H9 (cell line): ENCODE measurements at regions not wholly inside any gene's neighbourhood (a gene's known extent, or its start where the extent isn't known, plus 50 kb on each side); places are given as distances from the start of the nearest gene placed in this dataset.

Experiments
- DNase-seq: peaks from one replicate; pipeline ENCODE4 v3.0.0-alpha.2; 2017
- H2AFZ ChIP-seq: one replicate; pipeline ENCODE4 v1.6.1; 2013; ENCODE audit warnings: mild to moderate bottlenecking, low read length, control low read depth, moderate library complexity
- H2AK5ac ChIP-seq: 2 replicates; pipeline ENCODE4 v1.6.1; 2013; ENCODE audit warnings: low read length, control low read depth, mixed read lengths; ENCODE audit not compliant: insufficient read length
- H2BK120ac ChIP-seq: one replicate; pipeline ENCODE4 v1.6.1; 2013; ENCODE audit warnings: low read depth, mild to moderate bottlenecking, low read length, control low read depth, inconsistent platforms; ENCODE audit not compliant: poor library complexity, severe bottlenecking
- H2BK12ac ChIP-seq: 2 replicates; pipeline ENCODE4 v1.6.1; 2013; ENCODE audit warnings: low read length, control low read depth, mixed read lengths, low read depth; ENCODE audit not compliant: insufficient read length
- H2BK15ac ChIP-seq: 2 replicates; pipeline ENCODE4 v1.6.1; 2013; ENCODE audit warnings: low read depth, low read length, control low read depth
- H2BK20ac ChIP-seq: one replicate; pipeline ENCODE4 v1.6.1; 2013; ENCODE audit warnings: low read depth, mild to moderate bottlenecking, low read length, control low read depth, inconsistent platforms; ENCODE audit not compliant: poor library complexity, severe bottlenecking
- H2BK5ac ChIP-seq: 2 replicates; pipeline ENCODE4 v1.6.1; 2013; ENCODE audit warnings: low read length, control low read depth, mixed read lengths; ENCODE audit not compliant: insufficient read length
- H3K14ac ChIP-seq: 2 replicates; pipeline ENCODE4 v1.6.1; 2013; ENCODE audit warnings: low read length, control low read depth; ENCODE audit not compliant: insufficient read depth
- H3K18ac ChIP-seq: 2 replicates; pipeline ENCODE4 v1.6.1; 2013; ENCODE audit warnings: low read depth, mild to moderate bottlenecking, mixed read lengths, low read length, control low read depth; ENCODE audit not compliant: insufficient read length
- H3K23ac ChIP-seq: 2 replicates; pipeline ENCODE4 v1.6.1; 2013; ENCODE audit warnings: low read length, control low read depth, mixed read lengths, low read depth; ENCODE audit not compliant: insufficient read length
- H3K23me2 ChIP-seq: 2 replicates; pipeline ENCODE4 v1.6.1; 2013; ENCODE audit warnings: low read depth, mild to moderate bottlenecking, mixed read lengths, low read length, control low read depth; ENCODE audit not compliant: insufficient read length, poor library complexity, severe bottlenecking
- H3K27ac ChIP-seq: 2 replicates; pipeline ENCODE4 v1.5.1; 2013; ENCODE audit warnings: low read length, control low read depth, mixed read lengths, low read depth; ENCODE audit not compliant: insufficient read length
- H3K27me3 ChIP-seq: 2 replicates; pipeline ENCODE4 v1.6.1; 2013; ENCODE audit warnings: low read length, control low read depth, inconsistent platforms; ENCODE audit not compliant: insufficient read depth
- H3K4ac ChIP-seq: 2 replicates; pipeline ENCODE4 v1.6.1; 2013; ENCODE audit warnings: low read depth, mild to moderate bottlenecking, control low read depth, inconsistent platforms, low read length, moderate library complexity
- H3K4me1 ChIP-seq: 2 replicates; pipeline ENCODE4 v1.6.1; 2013; ENCODE audit warnings: low read length, control low read depth, inconsistent platforms; ENCODE audit not compliant: insufficient read depth
- H3K4me2 ChIP-seq: 2 replicates; pipeline ENCODE4 v1.6.1; 2013; ENCODE audit warnings: low read length, control low read depth, mixed read lengths; ENCODE audit not compliant: insufficient read length, insufficient read depth
- H3K56ac ChIP-seq: 2 replicates; pipeline ENCODE4 v1.6.1; 2013; ENCODE audit warnings: low read depth, mild to moderate bottlenecking, mixed read lengths, low read length, control low read depth; ENCODE audit not compliant: insufficient read length
- H3K79me1 ChIP-seq: 2 replicates; pipeline ENCODE4 v1.6.1; 2013; ENCODE audit warnings: low read depth, mild to moderate bottlenecking, moderate library complexity, low read length, control low read depth, inconsistent platforms; ENCODE audit not compliant: insufficient read depth, poor library complexity, severe bottlenecking
- H3K79me2 ChIP-seq: 2 replicates; pipeline ENCODE4 v1.6.1; 2013; ENCODE audit warnings: low read length, control low read depth, inconsistent platforms; ENCODE audit not compliant: insufficient read depth
- H3K9ac ChIP-seq: 2 replicates; pipeline ENCODE4 v1.6.1; 2013; ENCODE audit warnings: low read length, control low read depth, mixed read lengths; ENCODE audit not compliant: insufficient read length; ENCODE audit errors: extremely low read depth
- H3K9me3 ChIP-seq: one replicate; pipeline ENCODE4 v1.6.1; 2013; ENCODE audit warnings: low read depth, low read length, inconsistent platforms; ENCODE audit not compliant: control insufficient read depth
- H3T11ph ChIP-seq: one replicate; pipeline ENCODE4 v1.6.1; 2013; ENCODE audit warnings: mild to moderate bottlenecking, low read length, control low read depth, inconsistent platforms
- H4K20me1 ChIP-seq: one replicate; pipeline ENCODE4 v1.6.1; 2013; ENCODE audit not compliant: control insufficient read depth, insufficient read length, insufficient read depth
- H4K5ac ChIP-seq: 2 replicates; pipeline ENCODE4 v1.6.1; 2013; ENCODE audit warnings: low read depth, mild to moderate bottlenecking, mixed read lengths, low read length, control low read depth; ENCODE audit not compliant: insufficient read length
- H4K8ac ChIP-seq: replicated peaks from 2 replicates; pipeline ENCODE4 v1.6.1; 2013; ENCODE audit warnings: low read length, control low read depth, mixed read lengths, low read depth; ENCODE audit not compliant: insufficient read length
- H4K91ac ChIP-seq: 2 replicates; pipeline ENCODE4 v1.6.1; 2013; ENCODE audit warnings: low read depth, mild to moderate bottlenecking, moderate library complexity, mixed read lengths, low read length, control low read depth; ENCODE audit not compliant: insufficient read length
- H3K27ac Mint-ChIP-seq, 3 experiments: 2 replicates in 2 of 3; 3 replicates in 1 of 3; pipeline ENCODE4 v1.8.0; 2020 to 2021; ENCODE audit warnings: mixed read lengths in 3 of 3, mild to moderate bottlenecking in 1 of 3, moderate library complexity in 1 of 3
- H3K27me3 Mint-ChIP-seq: 2 replicates; pipeline ENCODE4 v1.8.0; 2021; ENCODE audit warnings: low read depth, mild to moderate bottlenecking, moderate library complexity, mixed read lengths
- H3K36me3 Mint-ChIP-seq, 3 experiments: 2 replicates in 2 of 3; 3 replicates in 1 of 3; pipeline ENCODE4 v1.8.0; 2020 to 2021; ENCODE audit warnings: low read depth in 3 of 3, mixed read lengths in 3 of 3; ENCODE audit not compliant: insufficient read depth in 1 of 3
- H3K4me1 Mint-ChIP-seq, 2 experiments: 2 replicates each; pipeline ENCODE4 v1.8.0; 2020; ENCODE audit warnings: mixed read lengths in 2 of 2
- H3K4me3 Mint-ChIP-seq, 2 experiments: 2 replicates in 1 of 2; 3 replicates in 1 of 2; pipeline ENCODE4 v1.8.0; 2020 to 2021; ENCODE audit warnings: mild to moderate bottlenecking in 2 of 2, mixed read lengths in 2 of 2, moderate library complexity in 1 of 2
- H3K9me3 Mint-ChIP-seq, 2 experiments: 2 replicates in 1 of 2; 3 replicates in 1 of 2; pipeline ENCODE4 v1.8.0; 2020; ENCODE audit warnings: mild to moderate bottlenecking in 2 of 2, mixed read lengths in 2 of 2, moderate library complexity in 1 of 2
- WGBS: extraction: QIAGEN DNeasy Blood & Tissue Kit; methylation state at CpG from one replicate; pipeline ENCODE4 v1.1.7; 2013; ENCODE audit warnings: missing lambda C conversion rate, low lambda C conversion rate, mixed read lengths; ENCODE audit not compliant: insufficient read length; ENCODE audit errors: extremely low coverage; 5-methylcytosine and 5-hydroxymethylcytosine counted together
- TF ChIP-seq, protein P1 (sequence below): fragments of 200-600 bp; sonication (generic); conservative IDR thresholded peaks from 3 replicates; pipeline ENCODE4 v1.8.0; 2021; ENCODE audit warnings: antibody characterized with exemption, mild to moderate bottlenecking

DNA sequence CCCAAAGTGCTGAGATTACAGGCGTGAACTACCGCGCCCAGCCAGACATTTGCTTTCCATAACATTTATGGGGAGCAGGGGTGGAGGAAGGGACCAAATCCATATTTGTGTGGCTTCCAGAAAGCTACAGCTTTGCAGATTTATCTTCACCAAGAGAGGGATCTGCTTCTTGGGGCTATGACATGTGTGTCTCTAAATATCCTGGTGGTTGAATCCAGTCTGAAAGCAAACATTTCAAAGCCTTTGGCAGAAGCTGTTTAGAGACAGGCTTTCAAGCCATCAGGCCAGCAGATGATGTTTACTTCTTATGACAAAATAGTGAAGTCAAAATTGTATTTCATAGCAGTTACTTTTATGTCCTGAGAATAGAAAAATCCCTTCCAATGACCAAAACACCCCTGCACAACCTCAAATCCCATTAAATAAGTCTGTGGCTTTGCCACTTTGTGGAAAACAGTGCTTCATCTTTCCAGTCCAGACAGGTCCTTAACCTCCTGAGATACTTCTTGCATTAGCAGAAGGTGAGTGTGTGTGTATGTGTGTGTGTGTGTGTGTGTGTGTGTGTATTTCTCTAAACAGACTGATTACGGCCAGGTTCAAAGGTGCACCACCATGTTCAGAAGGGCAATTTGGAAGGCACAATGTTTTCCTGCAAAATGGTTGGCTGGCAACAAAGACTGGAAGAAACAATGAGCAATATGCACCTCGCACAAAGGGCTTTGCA is 191.4 kb upstream of the LRIG1 start:
- Mint-ChIP-seq H3K4me1 (peaks cover 4 to 7% of the 10 kb centered on the region in 2 experiments; a peak in 3 of 4 replicates), H3K36me3 (no peaks in the 10 kb centered on the region), H3K27ac (no peak overlapping the region), H3K9me3 (no peaks in the 10 kb centered on the region), H3K27me3 (peaks cover 11% of the 10 kb centered on the region), H3K4me3 (no peak overlapping the region)
- H2BK12ac ChIP-seq: no peak overlapping the region
- no peaks in the 10 kb centered on the region; the same call in 1 of the 2 replicates for H3K27me3 ChIP-seq
- WGBS: no CpG with 5 or more reads among the region's 5 CpGs
- H3K4me2 ChIP-seq: no peak overlapping the region
- H3K4me1 ChIP-seq: no peaks in the 10 kb centered on the region
- no peak overlapping the region for H2BK15ac ChIP-seq
- H2BK20ac ChIP-seq: no peak overlapping the region
- no peak overlapping the region for H3K56ac ChIP-seq
- H3K9ac ChIP-seq: no peak overlapping the region
- no peaks in the 10 kb centered on the region for H3K79me1 ChIP-seq
- H3K18ac ChIP-seq: no peak overlapping the region
- no peak overlapping the region for H3T11ph ChIP-seq
- TF ChIP-seq, protein P1, sequence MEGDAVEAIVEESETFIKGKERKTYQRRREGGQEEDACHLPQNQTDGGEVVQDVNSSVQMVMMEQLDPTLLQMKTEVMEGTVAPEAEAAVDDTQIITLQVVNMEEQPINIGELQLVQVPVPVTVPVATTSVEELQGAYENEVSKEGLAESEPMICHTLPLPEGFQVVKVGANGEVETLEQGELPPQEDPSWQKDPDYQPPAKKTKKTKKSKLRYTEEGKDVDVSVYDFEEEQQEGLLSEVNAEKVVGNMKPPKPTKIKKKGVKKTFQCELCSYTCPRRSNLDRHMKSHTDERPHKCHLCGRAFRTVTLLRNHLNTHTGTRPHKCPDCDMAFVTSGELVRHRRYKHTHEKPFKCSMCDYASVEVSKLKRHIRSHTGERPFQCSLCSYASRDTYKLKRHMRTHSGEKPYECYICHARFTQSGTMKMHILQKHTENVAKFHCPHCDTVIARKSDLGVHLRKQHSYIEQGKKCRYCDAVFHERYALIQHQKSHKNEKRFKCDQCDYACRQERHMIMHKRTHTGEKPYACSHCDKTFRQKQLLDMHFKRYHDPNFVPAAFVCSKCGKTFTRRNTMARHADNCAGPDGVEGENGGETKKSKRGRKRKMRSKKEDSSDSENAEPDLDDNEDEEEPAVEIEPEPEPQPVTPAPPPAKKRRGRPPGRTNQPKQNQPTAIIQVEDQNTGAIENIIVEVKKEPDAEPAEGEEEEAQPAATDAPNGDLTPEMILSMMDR: no peak
- H4K5ac ChIP-seq: no peak overlapping the region
- no peaks in the 10 kb centered on the region for H3K23me2 ChIP-seq
- no peak overlapping the region for H3K4ac ChIP-seq
- H2BK5ac ChIP-seq: no peak overlapping the region
- no peak overlapping the region for H3K14ac ChIP-seq
- H2BK120ac ChIP-seq: no peak overlapping the region
- no peak overlapping the region for H2AFZ ChIP-seq
- H4K20me1 ChIP-seq: no peaks in the 10 kb centered on the region
- no peaks in the 10 kb centered on the region for H3K79me2 ChIP-seq
- no peak overlapping the region for H3K27ac ChIP-seq
- no peak overlapping the region for H2AK5ac ChIP-seq
- no peak overlapping the region for H3K23ac ChIP-seq
- no peak overlapping the region for H4K8ac ChIP-seq
- no peak for DNase-seq
- no peaks in the 10 kb centered on the region for H3K9me3 ChIP-seq
- H4K91ac ChIP-seq: no peak overlapping the region
